VCaP (cell line): ENCODE measurements at regions not wholly inside any gene's neighbourhood (a gene's known extent, or its start where the extent isn't known, plus 50 kb on each side); places are given as distances from the start of the nearest gene placed in this dataset.

Experiments
- H3K27ac ChIP-seq: fragments of 450-650 bp; 2 replicates; pipeline ENCODE4 v1.5.1; 2017
- CTCF ChIP-seq: fragments of 450-650 bp; conservative IDR thresholded peaks from 2 replicates; pipeline ENCODE4 v1.5.1; 2017; ENCODE audit warnings: mild to moderate bottlenecking, moderate library complexity

- TF ChIP-seq CTCF = no peak
- no peak overlapping the region for H3K27ac ChIP-seq
Observed at GRCh38 chr5:74465724-74466123, 174.8 kb downstream of the ENC1 start.

- no peak for TF ChIP-seq CTCF
- H3K27ac ChIP-seq = no peak overlapping the region
Observed at GRCh38 chr5:74464512-74465209, 175.9 kb downstream of the ENC1 start.

GRCh38 chr5:74462356-74462755 lies 178.2 kb downstream of the ENC1 start:
- TF ChIP-seq CTCF = no peak
- no peak overlapping the region for H3K27ac ChIP-seq

DNA sequence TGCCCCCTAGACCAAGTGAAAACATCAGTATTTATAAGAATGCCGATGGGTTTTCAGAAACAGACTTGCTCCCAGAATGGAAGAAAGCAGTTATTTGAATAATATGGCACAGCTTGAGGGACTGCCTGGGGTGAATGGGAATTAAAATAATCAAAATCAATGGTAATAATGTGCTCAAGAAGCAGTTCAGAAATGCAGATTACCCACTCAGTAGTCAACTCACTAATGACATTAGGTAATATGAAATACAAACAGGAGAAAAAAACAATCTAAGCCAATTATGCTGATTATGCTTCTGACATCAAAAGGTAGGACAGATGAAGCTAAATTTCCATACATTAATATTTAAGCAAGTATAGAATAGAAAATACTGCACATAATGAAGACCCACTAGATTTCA lies 179.3 kb downstream of the ENC1 start:
- TF ChIP-seq CTCF = no peak
- no peak overlapping the region for H3K27ac ChIP-seq

DNA sequence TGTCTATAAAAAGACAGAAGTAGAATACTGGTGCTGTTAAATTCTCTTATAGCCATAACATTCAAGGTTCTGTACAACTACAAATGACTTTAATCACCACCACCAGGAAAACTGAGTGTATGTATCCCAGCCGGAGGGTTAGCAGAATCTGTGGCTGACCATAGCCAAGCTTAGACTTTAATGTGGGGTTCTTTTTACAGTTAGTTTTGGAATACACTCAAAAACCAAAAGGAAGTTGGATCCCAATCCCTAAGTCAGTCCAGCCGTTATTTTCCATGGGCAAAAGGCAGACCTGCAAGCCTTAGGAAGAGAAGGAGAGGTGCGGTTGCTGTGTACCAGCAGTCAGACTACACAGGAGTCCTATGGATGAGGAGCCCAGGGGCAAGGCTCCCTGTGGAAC lies 179.8 kb downstream of the ENC1 start:
- no peak overlapping the region for H3K27ac ChIP-seq
- TF ChIP-seq CTCF = no peak

DNA sequence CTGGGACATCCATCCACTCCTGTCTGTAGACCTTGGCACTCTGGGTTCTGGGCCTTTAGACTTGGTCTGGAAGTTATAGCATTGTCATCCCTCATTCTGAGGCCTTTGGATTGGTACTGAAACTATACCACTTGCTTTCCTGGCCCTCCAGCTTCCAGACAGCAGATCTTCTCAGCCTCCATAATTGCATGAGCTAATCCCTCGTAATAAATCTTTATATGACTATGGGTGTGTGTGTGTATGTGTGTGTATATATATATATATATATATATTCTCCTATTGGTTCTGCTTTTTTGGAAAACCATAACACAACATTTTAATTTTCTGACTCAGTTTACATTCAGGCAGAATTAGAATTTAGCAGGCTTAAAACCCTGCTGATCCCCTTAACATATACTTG lies 180.5 kb downstream of the ENC1 start:
- no peak for TF ChIP-seq CTCF
- no peak overlapping the region for H3K27ac ChIP-seq

DNA sequence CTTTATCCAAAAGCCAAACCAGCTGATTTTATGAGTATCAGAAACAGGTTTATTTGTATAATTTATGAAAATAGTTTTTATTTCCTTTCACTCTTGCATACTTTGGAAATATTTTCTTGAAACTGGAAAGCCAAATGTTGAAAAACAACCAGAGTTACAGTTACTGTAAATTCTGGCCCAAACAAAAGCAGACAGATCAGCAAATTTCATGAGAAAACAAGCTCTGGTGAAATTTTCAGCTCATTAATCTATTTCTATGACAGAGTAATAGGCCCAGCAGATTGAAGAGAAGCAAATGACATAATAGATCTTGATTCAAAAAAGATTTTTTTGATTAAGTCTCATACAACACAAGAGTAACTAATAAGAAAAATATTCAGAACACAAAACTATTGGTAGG lies 182.7 kb downstream of the ENC1 start:
- TF ChIP-seq CTCF = no peak
- H3K27ac ChIP-seq = no peak overlapping the region
